SK-N-SH (cell line): ENCODE measurements at regions not wholly inside any gene's neighbourhood (a gene's known extent, or its start where the extent isn't known, plus 50 kb on each side); places are given as distances from the start of the nearest gene placed in this dataset.

Experiments
- CTCF ChIA-PET: fragments of 300-600, 350-600 bp; formaldehyde crosslinking; extraction: SDS; loops from one replicate; lab custom pipeline; 2021; lab: Yijun Ruan, JAX
- POLR2A ChIA-PET: fragments of 350-600 bp; sonication (Branson Sonifier 250); formaldehyde crosslinking; extraction: SDS; loops from one replicate; lab custom pipeline; 2020; ENCODE audit warnings: antibody characterized with exemption, inconsistent platforms; lab: Yijun Ruan, JAX
- DNase-seq: peaks from one replicate; pipeline ENCODE4 v3.0.0; 2012
- H2AFZ ChIP-seq: fragments of 200-600 bp; sonication (generic); 2 replicates; pipeline ENCODE4 v1.8.1; 2016; ENCODE audit warnings: antibody characterized with exemption, mild to moderate bottlenecking, low read depth
- H3F3A ChIP-seq: fragments of 200-600 bp; sonication (generic); replicated peaks from 2 replicates; pipeline ENCODE3; 2016; ENCODE audit warnings: antibody characterized with exemption, mild to moderate bottlenecking; ENCODE audit not compliant: insufficient read depth
- H3K27ac ChIP-seq, 2 experiments: fragments of 200-500 bp in 1 of 2; fragments of 200-600 bp in 1 of 2; sonication (Bioruptor generic) in 1 of 2; sonication (generic), shearing (Covaris generic) in 1 of 2; 2 replicates each; pipeline versions ENCODE4 v1.5.1 to v1.6.1; 2014 to 2016; ENCODE audit warnings: low read depth in 2 of 2, inconsistent platforms in 1 of 2, low read length in 1 of 2, mild to moderate bottlenecking in 1 of 2, mixed read lengths in 1 of 2
- H3K27me3 ChIP-seq: fragments of 200-600 bp; sonication (generic), shearing (Covaris generic); 2 replicates; pipeline ENCODE4 v1.6.1; 2016; ENCODE audit warnings: mixed run types; ENCODE audit not compliant: insufficient read depth
- H3K36me3 ChIP-seq, 2 experiments: fragments of 200-500 bp in 1 of 2; fragments of 200-600 bp in 1 of 2; sonication (Bioruptor generic) in 1 of 2; sonication (generic) in 1 of 2; replicated peaks in 1 of 2; 2 replicates each; pipeline versions ENCODE3 to v1.5.1; 2014 to 2016; ENCODE audit warnings: low read length in 1 of 2, mild to moderate bottlenecking in 1 of 2; ENCODE audit not compliant: insufficient read depth in 2 of 2, control insufficient read depth in 1 of 2
- H3K4me1 ChIP-seq, 2 experiments: fragments of 200-500 bp in 1 of 2; fragments of 200-600 bp in 1 of 2; sonication (Bioruptor generic) in 1 of 2; sonication (generic), shearing (Covaris generic) in 1 of 2; 2 replicates each; pipeline versions ENCODE4 v1.5.1 to v1.6.1; 2014 to 2016; ENCODE audit warnings: low read depth in 1 of 2, low read length in 1 of 2, mixed run types in 1 of 2; ENCODE audit not compliant: insufficient read depth in 2 of 2, control insufficient read depth in 1 of 2
- H3K4me2 ChIP-seq: fragments of 200-600 bp; sonication (generic), shearing (Covaris generic); 2 replicates; pipeline ENCODE4 v1.6.1; 2017; ENCODE audit warnings: mixed run types
- H3K4me3 ChIP-seq, 2 experiments: fragments of 200-500 bp in 1 of 2; fragments of 200-600 bp in 1 of 2; sonication (Bioruptor generic) in 1 of 2; sonication (generic), shearing (Covaris generic) in 1 of 2; 2 replicates each; pipeline versions ENCODE4 v1.5.1 to v1.8.1; 2014 to 2016; ENCODE audit warnings: low read depth in 2 of 2, inconsistent platforms in 1 of 2, low read length in 1 of 2, mild to moderate bottlenecking in 1 of 2, mixed read lengths in 1 of 2, moderate library complexity in 1 of 2
- H3K79me2 ChIP-seq: fragments of 200-600 bp; sonication (generic); 2 replicates; pipeline ENCODE4 v1.8.1; 2017; ENCODE audit warnings: mild to moderate bottlenecking; ENCODE audit not compliant: insufficient read depth
- H3K9ac ChIP-seq: fragments of 200-600 bp; sonication (generic); 2 replicates; pipeline ENCODE4 v1.6.1; 2017; ENCODE audit warnings: mixed run types
- H3K9me2 ChIP-seq: fragments of 200-600 bp; sonication (generic); 2 replicates; pipeline ENCODE4 v1.6.1; 2017; ENCODE audit warnings: mixed run types
- H3K9me3 ChIP-seq: fragments of 200-600 bp; sonication (generic); 2 replicates; pipeline ENCODE4 v1.6.1; 2017; ENCODE audit warnings: mixed run types, mild to moderate bottlenecking, moderate library complexity
- H4K20me1 ChIP-seq: fragments of 200-600 bp; sonication (generic); 2 replicates; pipeline ENCODE4 v1.6.1; 2017; ENCODE audit warnings: mild to moderate bottlenecking, mixed run types; ENCODE audit not compliant: insufficient read depth
- EP300 ChIP-seq, 2 experiments: IDR thresholded peaks; 2 replicates each; pipeline versions ENCODE4 v1.4.0 to v1.6.1; 2012; ENCODE audit warnings: borderline replicate concordance in 1 of 2, low read depth in 1 of 2, low read length in 1 of 2
- EZH2phosphoT487 ChIP-seq: fragments of 200-600 bp; sonication (generic); IDR thresholded peaks from 2 replicates; pipeline ENCODE4 v1.6.1; 2017; ENCODE audit warnings: low read depth, mixed run types, mild to moderate bottlenecking, antibody characterized with exemption, moderate library complexity, borderline replicate concordance
- FOSL2 ChIP-seq: IDR thresholded peaks from 2 replicates; pipeline ENCODE4 v1.4.0; 2012; ENCODE audit warnings: low read depth, mild to moderate bottlenecking, moderate library complexity, borderline replicate concordance
- FOXJ3 ChIP-seq: sonication (generic); formaldehyde crosslinking; IDR thresholded peaks from 2 replicates; pipeline ENCODE4 v1.5.1; 2020; ENCODE audit warnings: mild to moderate bottlenecking, missing genetic modification reagents
- FOXM1 ChIP-seq: IDR thresholded peaks from 2 replicates; pipeline ENCODE4 v1.4.0; 2012; ENCODE audit warnings: low read depth, mild to moderate bottlenecking
- GABPA ChIP-seq: IDR thresholded peaks from 2 replicates; pipeline ENCODE4 v1.4.0; 2012; ENCODE audit warnings: low read depth, mild to moderate bottlenecking
- JUND ChIP-seq: IDR thresholded peaks from 2 replicates; pipeline ENCODE4 v1.4.0; 2012
- RAD21 ChIP-seq: IDR thresholded peaks from 2 replicates; pipeline ENCODE4 v1.6.1; 2012; ENCODE audit warnings: mild to moderate bottlenecking, low read length
- RCOR1 ChIP-seq: fragments of 150-350 bp; IDR thresholded peaks from 2 replicates; pipeline ENCODE4 v1.6.1; 2017; ENCODE audit warnings: antibody characterized with exemption, low read length
- RFX5 ChIP-seq: IDR thresholded peaks from 2 replicates; pipeline ENCODE4 v1.6.1; 2012; ENCODE audit warnings: mild to moderate bottlenecking, improper control_type of control experiment, low read length
- RXRA ChIP-seq: IDR thresholded peaks from 2 replicates; pipeline ENCODE4 v1.4.0; 2012; ENCODE audit warnings: low read depth, mild to moderate bottlenecking, borderline replicate concordance
- SMC3 ChIP-seq: IDR thresholded peaks from 2 replicates; pipeline ENCODE4 v1.6.1; 2012; ENCODE audit warnings: low read depth, low read length, improper control_type of control experiment
- TCF12 ChIP-seq: IDR thresholded peaks from 2 replicates; pipeline ENCODE4 v1.4.0; 2012
- WGBS: methylation state at CpG from one replicate; pipeline ENCODE4 v1.1.6; 2017; ENCODE audit warnings: low lambda C conversion rate; 5-methylcytosine and 5-hydroxymethylcytosine counted together
- TF ChIP-seq, protein P1 (sequence below): IDR thresholded peaks from 2 replicates; pipeline ENCODE4 v1.6.1; 2012; ENCODE audit warnings: mild to moderate bottlenecking, low read depth, low read length, moderate library complexity
- TF ChIP-seq, protein P2 (sequence below): fragments of 200-600 bp; sonication (generic); IDR thresholded peaks from 2 replicates; pipeline ENCODE4 v1.6.1; 2017; ENCODE audit warnings: antibody characterized with exemption, mild to moderate bottlenecking, moderate library complexity
- TF ChIP-seq, protein P3 (sequence below): IDR thresholded peaks from 2 replicates; pipeline ENCODE4 v1.4.0; 2012; ENCODE audit warnings: low read depth, borderline replicate concordance
- TF ChIP-seq, protein P4 (sequence below): fragments of 150-350 bp; IDR thresholded peaks from 2 replicates; pipeline ENCODE4 v1.6.1; 2017; ENCODE audit warnings: antibody characterized with exemption, low read length, low read depth, borderline replicate concordance

DNA sequence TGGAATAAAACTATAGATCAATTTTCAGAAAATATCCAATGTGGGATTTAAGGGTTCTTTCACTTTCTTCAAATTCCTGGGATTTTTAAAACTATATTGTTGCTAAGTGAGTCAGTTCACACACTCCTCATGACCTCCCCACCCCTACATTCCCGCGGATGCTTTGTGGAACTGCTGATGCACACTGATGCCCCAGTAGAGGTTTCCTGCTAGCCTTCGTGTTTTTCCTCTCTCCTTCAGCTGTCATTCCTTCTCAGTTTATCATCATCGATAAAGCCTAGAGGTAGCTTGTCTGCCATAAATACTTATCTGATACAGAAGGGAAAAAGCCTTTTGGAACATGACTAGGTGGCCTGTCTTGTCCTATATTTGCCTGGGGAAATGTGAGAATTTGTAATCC is 67.4 kb upstream of the GALNT5 start (continued):
- TF ChIP-seq, protein P1, sequence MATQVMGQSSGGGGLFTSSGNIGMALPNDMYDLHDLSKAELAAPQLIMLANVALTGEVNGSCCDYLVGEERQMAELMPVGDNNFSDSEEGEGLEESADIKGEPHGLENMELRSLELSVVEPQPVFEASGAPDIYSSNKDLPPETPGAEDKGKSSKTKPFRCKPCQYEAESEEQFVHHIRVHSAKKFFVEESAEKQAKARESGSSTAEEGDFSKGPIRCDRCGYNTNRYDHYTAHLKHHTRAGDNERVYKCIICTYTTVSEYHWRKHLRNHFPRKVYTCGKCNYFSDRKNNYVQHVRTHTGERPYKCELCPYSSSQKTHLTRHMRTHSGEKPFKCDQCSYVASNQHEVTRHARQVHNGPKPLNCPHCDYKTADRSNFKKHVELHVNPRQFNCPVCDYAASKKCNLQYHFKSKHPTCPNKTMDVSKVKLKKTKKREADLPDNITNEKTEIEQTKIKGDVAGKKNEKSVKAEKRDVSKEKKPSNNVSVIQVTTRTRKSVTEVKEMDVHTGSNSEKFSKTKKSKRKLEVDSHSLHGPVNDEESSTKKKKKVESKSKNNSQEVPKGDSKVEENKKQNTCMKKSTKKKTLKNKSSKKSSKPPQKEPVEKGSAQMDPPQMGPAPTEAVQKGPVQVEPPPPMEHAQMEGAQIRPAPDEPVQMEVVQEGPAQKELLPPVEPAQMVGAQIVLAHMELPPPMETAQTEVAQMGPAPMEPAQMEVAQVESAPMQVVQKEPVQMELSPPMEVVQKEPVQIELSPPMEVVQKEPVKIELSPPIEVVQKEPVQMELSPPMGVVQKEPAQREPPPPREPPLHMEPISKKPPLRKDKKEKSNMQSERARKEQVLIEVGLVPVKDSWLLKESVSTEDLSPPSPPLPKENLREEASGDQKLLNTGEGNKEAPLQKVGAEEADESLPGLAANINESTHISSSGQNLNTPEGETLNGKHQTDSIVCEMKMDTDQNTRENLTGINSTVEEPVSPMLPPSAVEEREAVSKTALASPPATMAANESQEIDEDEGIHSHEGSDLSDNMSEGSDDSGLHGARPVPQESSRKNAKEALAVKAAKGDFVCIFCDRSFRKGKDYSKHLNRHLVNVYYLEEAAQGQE: no peak
- TF ChIP-seq TCF12 (peak; percentile 61), GABPA (no peak), RXRA (peak; percentile 78), FOSL2 (peak; percentile 45; the same call in 1 of the 2 replicates)
- TF ChIP-seq, protein P2, sequence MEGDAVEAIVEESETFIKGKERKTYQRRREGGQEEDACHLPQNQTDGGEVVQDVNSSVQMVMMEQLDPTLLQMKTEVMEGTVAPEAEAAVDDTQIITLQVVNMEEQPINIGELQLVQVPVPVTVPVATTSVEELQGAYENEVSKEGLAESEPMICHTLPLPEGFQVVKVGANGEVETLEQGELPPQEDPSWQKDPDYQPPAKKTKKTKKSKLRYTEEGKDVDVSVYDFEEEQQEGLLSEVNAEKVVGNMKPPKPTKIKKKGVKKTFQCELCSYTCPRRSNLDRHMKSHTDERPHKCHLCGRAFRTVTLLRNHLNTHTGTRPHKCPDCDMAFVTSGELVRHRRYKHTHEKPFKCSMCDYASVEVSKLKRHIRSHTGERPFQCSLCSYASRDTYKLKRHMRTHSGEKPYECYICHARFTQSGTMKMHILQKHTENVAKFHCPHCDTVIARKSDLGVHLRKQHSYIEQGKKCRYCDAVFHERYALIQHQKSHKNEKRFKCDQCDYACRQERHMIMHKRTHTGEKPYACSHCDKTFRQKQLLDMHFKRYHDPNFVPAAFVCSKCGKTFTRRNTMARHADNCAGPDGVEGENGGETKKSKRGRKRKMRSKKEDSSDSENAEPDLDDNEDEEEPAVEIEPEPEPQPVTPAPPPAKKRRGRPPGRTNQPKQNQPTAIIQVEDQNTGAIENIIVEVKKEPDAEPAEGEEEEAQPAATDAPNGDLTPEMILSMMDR: no peak

DNA sequence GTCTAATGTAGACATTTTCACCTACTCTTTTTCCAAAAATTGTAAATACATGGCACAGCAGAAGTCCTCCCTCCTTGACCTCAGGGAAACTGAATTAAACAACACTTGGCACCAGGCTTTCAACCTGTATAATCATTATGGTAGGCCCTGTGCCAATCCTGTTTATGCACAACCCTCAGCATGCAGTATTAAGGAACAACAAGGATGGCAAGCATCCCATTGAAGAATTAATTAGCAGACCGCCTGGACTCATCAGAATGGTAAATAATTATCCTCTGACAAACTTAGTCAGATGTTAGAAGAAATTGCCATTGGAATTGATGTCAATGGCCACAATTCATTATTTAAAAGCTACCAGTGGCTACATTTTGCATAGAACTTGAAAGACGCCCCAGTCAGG is 66.3 kb upstream of the GALNT5 start:
- no peaks in the 10 kb centered on the region for H3K27me3 ChIP-seq
- DNase-seq: no peak
- H3K4me3 ChIP-seq: no peak overlapping the region
- H4K20me1 ChIP-seq: no peaks in the 10 kb centered on the region
- H3K36me3 ChIP-seq: no peaks in the 10 kb centered on the region
- POLR2A ChIA-PET: no interaction called here
- H3K27ac ChIP-seq: no peak overlapping the region
- no peaks in the 10 kb centered on the region for H3K9me2 ChIP-seq
- 74% methylated on average over 2 of the region's 2 CpGs for WGBS
- H3K9me3 ChIP-seq: no peaks in the 10 kb centered on the region
- peaks cover 0 to 10% of the 10 kb centered on the region in 2 experiments; a peak in 1 of 4 replicates for H3K4me1 ChIP-seq
- H3F3A ChIP-seq: peaks cover 3% of the 10 kb centered on the region
- H3K9ac ChIP-seq: no peak overlapping the region
- no peak overlapping the region for H2AFZ ChIP-seq
- no peak overlapping the region for H3K4me2 ChIP-seq
- CTCF ChIA-PET: interaction anchor here (1.1 to 3.4 kb wide), 2 partner anchors 10 to 1823 kb away, joined by 3 to 14 read pairs; no protein-coding TSS in a partner anchor
- H3K79me2 ChIP-seq: no peaks in the 10 kb centered on the region
- no peak for TF ChIP-seq EP300 (IDR thresholded peaks at IDR 0.05; ENCODE audit: borderline replicate concordance in 1 of 2, low read depth in 1 of 2, low read length in 1 of 2)
- TF ChIP-seq RCOR1: no peak
- TF ChIP-seq, protein P1: no peak
- TF ChIP-seq, protein P2: no peak
- TF ChIP-seq FOXJ3: no peak
- TF ChIP-seq JUND: no peak
- TF ChIP-seq, protein P3, sequence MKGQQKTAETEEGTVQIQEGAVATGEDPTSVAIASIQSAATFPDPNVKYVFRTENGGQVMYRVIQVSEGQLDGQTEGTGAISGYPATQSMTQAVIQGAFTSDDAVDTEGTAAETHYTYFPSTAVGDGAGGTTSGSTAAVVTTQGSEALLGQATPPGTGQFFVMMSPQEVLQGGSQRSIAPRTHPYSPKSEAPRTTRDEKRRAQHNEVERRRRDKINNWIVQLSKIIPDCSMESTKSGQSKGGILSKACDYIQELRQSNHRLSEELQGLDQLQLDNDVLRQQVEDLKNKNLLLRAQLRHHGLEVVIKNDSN: no peak
- no peak for TF ChIP-seq RXRA
- TF ChIP-seq RFX5: no peak
- no peak for TF ChIP-seq SMC3
- TF ChIP-seq EZH2phosphoT487: no peak
- no peak for TF ChIP-seq FOSL2
- TF ChIP-seq, protein P4, sequence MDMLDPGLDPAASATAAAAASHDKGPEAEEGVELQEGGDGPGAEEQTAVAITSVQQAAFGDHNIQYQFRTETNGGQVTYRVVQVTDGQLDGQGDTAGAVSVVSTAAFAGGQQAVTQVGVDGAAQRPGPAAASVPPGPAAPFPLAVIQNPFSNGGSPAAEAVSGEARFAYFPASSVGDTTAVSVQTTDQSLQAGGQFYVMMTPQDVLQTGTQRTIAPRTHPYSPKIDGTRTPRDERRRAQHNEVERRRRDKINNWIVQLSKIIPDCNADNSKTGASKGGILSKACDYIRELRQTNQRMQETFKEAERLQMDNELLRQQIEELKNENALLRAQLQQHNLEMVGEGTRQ: no peak
- no peak for TF ChIP-seq TCF12
- no peak for TF ChIP-seq RAD21
- no peak for TF ChIP-seq GABPA
- TF ChIP-seq FOXM1: no peak
